ENCODE measurements at regions not wholly inside any gene's neighbourhood (a gene's known extent, or its start where the extent isn't known, plus 50 kb on each side); places are given as distances from the start of the nearest gene placed in this dataset.

- Histone ChIP-seq H3K27ac (ENCODE audit: low read depth, low read length) (no peak overlapping the region), H3K9ac (ENCODE audit: low read length in 5 of 5) (no peak overlapping the region)
Observed at GRCh38 chr11:27194976-27195375, 154.4 kb downstream of the BBOX1 start.

GRCh38 chr11:27193434-27194225 lies 153.0 kb downstream of the BBOX1 start:
- no peaks in the 10 kb centered on the region for H3K4me1 ChIP-seq (ENCODE audit: control insufficient read depth in 5 of 5, insufficient read depth in 5 of 5, low read length in 5 of 5)
- no peak overlapping the region for H3K9ac ChIP-seq (ENCODE audit: low read length in 5 of 5)
- H3K4me3 ChIP-seq (ENCODE audit: low read depth in 1 of 5, low read length in 5 of 5): no peak overlapping the region
- H3K36me3 ChIP-seq (ENCODE audit: control insufficient read depth in 5 of 5, insufficient read depth in 5 of 5, low read length in 5 of 5): no peaks in the 10 kb centered on the region
- H3K27me3 ChIP-seq (ENCODE audit: control insufficient read depth in 5 of 5, insufficient read depth in 4 of 5, low read length in 5 of 5): no peaks in the 10 kb centered on the region
- H3K27ac ChIP-seq (ENCODE audit: low read depth, low read length): no peak overlapping the region
- no peaks in the 10 kb centered on the region for H3K9me3 ChIP-seq (ENCODE audit: control insufficient read depth in 5 of 5, low read length in 5 of 5)

More at GRCh38 chr11:27194976-27195375, 154.4 kb downstream of the BBOX1 start:
- H3K27me3 ChIP-seq (ENCODE audit: control insufficient read depth in 5 of 5, insufficient read depth in 4 of 5, low read length in 5 of 5): no peaks in the 10 kb centered on the region
- H3K4me1 ChIP-seq (ENCODE audit: control insufficient read depth in 5 of 5, insufficient read depth in 5 of 5, low read length in 5 of 5): no peaks in the 10 kb centered on the region
- no peak overlapping the region for H3K4me3 ChIP-seq (ENCODE audit: low read depth in 1 of 5, low read length in 5 of 5)
- H3K36me3 ChIP-seq (ENCODE audit: control insufficient read depth in 5 of 5, insufficient read depth in 5 of 5, low read length in 5 of 5): no peaks in the 10 kb centered on the region
- no peaks in the 10 kb centered on the region for H3K9me3 ChIP-seq (ENCODE audit: control insufficient read depth in 5 of 5, low read length in 5 of 5)

DNA sequence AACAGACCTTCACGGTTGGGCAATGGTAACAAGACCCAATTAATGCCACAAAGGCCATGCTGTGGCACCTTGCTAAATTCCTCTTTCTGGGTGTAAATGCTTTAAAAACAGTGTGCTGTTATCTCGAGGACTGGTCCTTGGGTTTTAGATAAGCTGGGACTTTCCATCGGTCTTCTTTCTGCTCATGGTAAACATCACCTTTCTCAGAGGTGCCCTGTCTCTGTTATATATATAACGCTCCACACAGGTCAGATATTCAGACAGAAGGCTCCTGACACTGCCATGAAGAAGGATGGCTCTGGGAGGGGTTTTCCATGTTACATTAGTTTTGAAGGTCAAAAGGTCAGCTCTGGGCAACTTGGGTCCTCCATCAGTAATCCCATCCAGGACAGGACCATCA lies 151.6 kb downstream of the BBOX1 start:
- Histone ChIP-seq H3K4me3 (ENCODE audit: low read depth in 1 of 5, low read length in 5 of 5) (no peak overlapping the region), H3K27me3 (ENCODE audit: control insufficient read depth in 5 of 5, insufficient read depth in 4 of 5, low read length in 5 of 5) (no peaks in the 10 kb centered on the region), H3K36me3 (ENCODE audit: control insufficient read depth in 5 of 5, insufficient read depth in 5 of 5, low read length in 5 of 5) (no peaks in the 10 kb centered on the region), H3K4me1 (ENCODE audit: control insufficient read depth in 5 of 5, insufficient read depth in 5 of 5, low read length in 5 of 5) (no peaks in the 10 kb centered on the region), H3K9me3 (ENCODE audit: control insufficient read depth in 5 of 5, low read length in 5 of 5) (no peaks in the 10 kb centered on the region), H3K27ac (ENCODE audit: low read depth, low read length) (no peak overlapping the region), H3K9ac (ENCODE audit: low read length in 5 of 5) (no peak overlapping the region)

DNA sequence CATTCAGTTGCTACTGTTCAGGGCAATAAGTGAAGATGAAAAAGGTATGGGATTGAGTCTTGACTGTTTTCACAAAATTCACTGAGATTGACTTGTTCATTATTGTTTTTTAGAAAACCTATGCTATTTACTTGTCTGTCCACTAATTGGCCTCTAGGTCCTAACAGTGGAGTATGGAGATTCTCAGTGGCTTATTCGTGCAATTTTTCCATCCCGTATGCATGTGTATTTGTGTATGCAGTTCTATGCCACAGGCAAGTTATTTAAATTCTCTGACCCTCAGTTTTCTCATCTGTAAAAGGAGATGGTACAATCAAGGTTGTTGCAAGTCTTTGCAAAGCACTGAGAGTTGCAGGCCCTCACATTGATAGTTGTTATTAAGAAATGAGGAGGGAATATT lies 151.0 kb downstream of the BBOX1 start:
- peaks cover 0 to 3% (median 0%) of the 10 kb centered on the region in 5 donors for H3K27me3 ChIP-seq (ENCODE audit: control insufficient read depth in 5 of 5, insufficient read depth in 4 of 5, low read length in 5 of 5)
- no peak overlapping the region for H3K9ac ChIP-seq (ENCODE audit: low read length in 5 of 5)
- no peak overlapping the region for H3K4me3 ChIP-seq (ENCODE audit: low read depth in 1 of 5, low read length in 5 of 5)
- no peak overlapping the region for H3K27ac ChIP-seq (ENCODE audit: low read depth, low read length)
- no peaks in the 10 kb centered on the region for H3K36me3 ChIP-seq (ENCODE audit: control insufficient read depth in 5 of 5, insufficient read depth in 5 of 5, low read length in 5 of 5)
- H3K9me3 ChIP-seq (ENCODE audit: control insufficient read depth in 5 of 5, low read length in 5 of 5): no peaks in the 10 kb centered on the region
- no peaks in the 10 kb centered on the region for H3K4me1 ChIP-seq (ENCODE audit: control insufficient read depth in 5 of 5, insufficient read depth in 5 of 5, low read length in 5 of 5)

DNA sequence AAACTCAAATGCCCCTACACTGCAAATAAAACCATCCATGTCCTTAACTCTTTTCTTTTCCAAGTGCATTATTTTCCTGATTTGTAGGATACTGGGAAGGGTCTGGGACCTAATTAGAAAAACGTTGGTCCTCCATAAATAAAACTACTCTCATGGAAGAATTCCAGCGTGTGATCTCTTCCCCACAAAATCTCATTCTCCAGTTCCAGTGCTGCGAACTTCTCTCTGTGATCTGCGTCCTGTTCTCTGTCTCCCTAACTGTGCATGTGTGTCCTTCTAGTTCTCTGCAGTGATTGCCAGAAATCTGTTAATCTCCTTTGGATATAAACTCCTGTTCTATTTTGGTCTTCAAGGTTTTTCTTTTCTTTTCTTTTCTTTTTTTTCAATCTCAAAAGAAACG lies 148.1 kb downstream of the BBOX1 start:
- no peaks in the 10 kb centered on the region for H3K9me3 ChIP-seq (ENCODE audit: control insufficient read depth in 5 of 5, low read length in 5 of 5)
- no peak overlapping the region for H3K9ac ChIP-seq (ENCODE audit: low read length in 5 of 5)
- no peaks in the 10 kb centered on the region for H3K36me3 ChIP-seq (ENCODE audit: control insufficient read depth in 5 of 5, insufficient read depth in 5 of 5, low read length in 5 of 5)
- H3K4me1 ChIP-seq (ENCODE audit: control insufficient read depth in 5 of 5, insufficient read depth in 5 of 5, low read length in 5 of 5): peaks cover 0 to 4% (median 0%) of the 10 kb centered on the region in 5 donors
- H3K4me3 ChIP-seq (ENCODE audit: low read depth in 1 of 5, low read length in 5 of 5): no peak overlapping the region
- peaks cover 0 to 3% (median 0%) of the 10 kb centered on the region in 5 donors for H3K27me3 ChIP-seq (ENCODE audit: control insufficient read depth in 5 of 5, insufficient read depth in 4 of 5, low read length in 5 of 5)
- H3K27ac ChIP-seq (ENCODE audit: low read depth, low read length): no peak overlapping the region

GRCh38 chr11:27187848-27188621 lies 147.4 kb downstream of the BBOX1 start:
- no peak overlapping the region for H3K9ac ChIP-seq (ENCODE audit: low read length in 5 of 5)

GRCh38 chr11:27187075-27187847 lies 146.6 kb downstream of the BBOX1 start:
- Histone ChIP-seq H3K9me3 (ENCODE audit: control insufficient read depth in 5 of 5, low read length in 5 of 5) (no peaks in the 10 kb centered on the region), H3K4me1 (ENCODE audit: control insufficient read depth in 5 of 5, insufficient read depth in 5 of 5, low read length in 5 of 5) (peaks cover 0 to 4% (median 0%) of the 10 kb centered on the region in 5 donors), H3K27me3 (ENCODE audit: control insufficient read depth in 5 of 5, insufficient read depth in 4 of 5, low read length in 5 of 5) (peaks cover 0 to 3% (median 0%) of the 10 kb centered on the region in 5 donors), H3K4me3 (ENCODE audit: low read depth in 1 of 5, low read length in 5 of 5) (no peak overlapping the region), H3K9ac (ENCODE audit: low read length in 5 of 5) (no peak overlapping the region), H3K27ac (ENCODE audit: low read depth, low read length) (no peak overlapping the region), H3K36me3 (ENCODE audit: control insufficient read depth in 5 of 5, insufficient read depth in 5 of 5, low read length in 5 of 5) (no peaks in the 10 kb centered on the region)

More at GRCh38 chr11:27187848-27188621, 147.4 kb downstream of the BBOX1 start:
- peaks cover 0 to 3% (median 0%) of the 10 kb centered on the region in 5 donors for H3K27me3 ChIP-seq (ENCODE audit: control insufficient read depth in 5 of 5, insufficient read depth in 4 of 5, low read length in 5 of 5)
- H3K27ac ChIP-seq (ENCODE audit: low read depth, low read length): no peak overlapping the region
- H3K4me3 ChIP-seq (ENCODE audit: low read depth in 1 of 5, low read length in 5 of 5): no peak overlapping the region
- peaks cover 0 to 4% (median 0%) of the 10 kb centered on the region in 5 donors for H3K4me1 ChIP-seq (ENCODE audit: control insufficient read depth in 5 of 5, insufficient read depth in 5 of 5, low read length in 5 of 5)
- no peaks in the 10 kb centered on the region for H3K9me3 ChIP-seq (ENCODE audit: control insufficient read depth in 5 of 5, low read length in 5 of 5)
- no peaks in the 10 kb centered on the region for H3K36me3 ChIP-seq (ENCODE audit: control insufficient read depth in 5 of 5, insufficient read depth in 5 of 5, low read length in 5 of 5)

DNA sequence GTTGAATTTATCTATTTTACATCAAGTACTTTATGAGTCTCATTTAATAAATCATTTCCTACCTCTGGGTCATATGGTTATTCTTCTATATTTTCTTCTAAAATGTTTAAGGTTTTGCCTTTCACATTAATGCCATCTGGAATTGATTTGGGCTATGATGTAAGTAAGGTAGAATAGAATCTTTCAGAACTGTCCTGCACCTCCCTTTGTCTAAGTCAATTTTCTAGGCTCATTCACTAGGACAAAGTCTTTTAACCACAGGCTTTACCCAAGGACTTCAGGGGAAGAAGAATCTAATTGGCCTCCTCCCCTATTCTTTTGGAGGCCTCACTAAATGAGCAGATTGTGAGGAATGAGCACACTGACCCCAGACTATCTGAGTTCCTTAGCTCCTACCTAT lies 146.0 kb downstream of the BBOX1 start:
- Histone ChIP-seq H3K9me3 (ENCODE audit: control insufficient read depth in 5 of 5, low read length in 5 of 5) (no peaks in the 10 kb centered on the region), H3K4me1 (ENCODE audit: control insufficient read depth in 5 of 5, insufficient read depth in 5 of 5, low read length in 5 of 5) (peaks cover 0 to 4% (median 0%) of the 10 kb centered on the region in 5 donors), H3K9ac (ENCODE audit: low read length in 5 of 5) (no peak overlapping the region), H3K27me3 (ENCODE audit: control insufficient read depth in 5 of 5, insufficient read depth in 4 of 5, low read length in 5 of 5) (peaks cover 0 to 3% (median 0%) of the 10 kb centered on the region in 5 donors), H3K36me3 (ENCODE audit: control insufficient read depth in 5 of 5, insufficient read depth in 5 of 5, low read length in 5 of 5) (no peaks in the 10 kb centered on the region), H3K4me3 (ENCODE audit: low read depth in 1 of 5, low read length in 5 of 5) (no peak overlapping the region), H3K27ac (ENCODE audit: low read depth, low read length) (no peak overlapping the region)

DNA sequence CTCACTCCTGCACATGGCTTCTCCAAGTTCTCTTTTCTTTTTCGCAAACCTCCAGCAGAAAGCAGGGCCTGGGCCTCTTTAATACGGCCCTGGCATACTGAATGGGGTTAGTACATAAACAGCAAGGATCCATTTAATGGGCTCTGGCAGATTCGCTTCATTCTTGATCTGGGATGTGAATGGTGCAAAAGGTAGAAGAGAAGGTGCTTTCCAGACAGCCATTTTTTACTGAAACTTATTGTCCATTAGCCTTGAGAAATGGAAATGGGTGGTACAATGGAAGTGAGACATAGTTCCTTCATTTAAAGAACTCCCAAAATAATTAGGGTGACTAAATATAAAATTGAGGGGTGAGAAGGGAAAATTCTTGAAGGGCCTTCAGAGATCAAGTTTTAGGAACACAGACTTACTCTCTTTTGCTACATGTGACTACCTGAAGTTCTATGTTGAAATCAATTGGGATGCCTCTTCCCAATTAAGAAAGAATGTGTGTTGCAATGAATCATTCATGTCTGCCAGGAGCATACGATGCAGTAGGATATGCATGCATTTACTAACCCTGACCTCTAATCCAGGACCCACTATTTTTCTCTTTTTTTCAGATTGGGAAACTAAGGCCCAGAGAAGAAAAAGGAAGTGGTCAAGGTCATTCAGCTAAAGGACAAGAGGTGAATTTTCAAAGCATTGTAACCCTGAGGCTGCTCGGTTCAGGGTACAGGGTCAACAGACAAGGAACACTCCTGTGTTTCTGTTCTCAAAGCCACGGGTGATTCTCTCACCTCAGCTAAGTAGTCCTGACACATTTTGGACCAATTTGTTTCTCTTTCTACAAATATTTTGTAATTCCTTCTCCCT lies 144.1 kb downstream of the BBOX1 start:
- peaks cover 0 to 7% (median 4%) of the 10 kb centered on the region in 5 donors for H3K4me1 ChIP-seq (ENCODE audit: control insufficient read depth in 5 of 5, insufficient read depth in 5 of 5, low read length in 5 of 5)
- H3K36me3 ChIP-seq (ENCODE audit: control insufficient read depth in 5 of 5, insufficient read depth in 5 of 5, low read length in 5 of 5): no peaks in the 10 kb centered on the region
- no peak overlapping the region for H3K4me3 ChIP-seq (ENCODE audit: low read depth in 1 of 5, low read length in 5 of 5)
- no peaks in the 10 kb centered on the region for H3K9me3 ChIP-seq (ENCODE audit: control insufficient read depth in 5 of 5, low read length in 5 of 5)
- H3K27ac ChIP-seq (ENCODE audit: low read depth, low read length): no peak overlapping the region
- H3K27me3 ChIP-seq (ENCODE audit: control insufficient read depth in 5 of 5, insufficient read depth in 4 of 5, low read length in 5 of 5): peaks cover 0 to 3% (median 0%) of the 10 kb centered on the region in 5 donors
- H3K9ac ChIP-seq (ENCODE audit: low read length in 5 of 5): no peak overlapping the region

All from subcutaneous abdominal adipose tissue (tissue), 5 donors.